ENCODE measurements at regions not wholly inside any gene's neighbourhood (a gene's known extent, or its start where the extent isn't known, plus 50 kb on each side); places are given as distances from the start of the nearest gene placed in this dataset.

GRCh38 chr9:129392093-129392541 is 214.1 kb upstream of the IER5L start:
- ATAC-seq (no peak), DNase-seq (ENCODE audit: low spot score in 2 of 2) (no peak)
- H3K27ac Mint-ChIP-seq = no peak overlapping the region
- no peaks in the 10 kb centered on the region for H3K9me3 Mint-ChIP-seq
- no peaks in the 10 kb centered on the region for H3K36me3 Mint-ChIP-seq

- Mint-ChIP-seq H3K9me3 (no peaks in the 10 kb centered on the region), H3K27ac (peak overlapping the region in 1 of 2 donors; percentile 51), H3K36me3 (no peaks in the 10 kb centered on the region)
- DNase-seq (ENCODE audit: low spot score in 2 of 2) (peak in 1 of 2 donors; percentile 28), ATAC-seq (no peak)
Measured at GRCh38 chr9:129391221-129391661, 213.2 kb upstream of the IER5L start.

DNA sequence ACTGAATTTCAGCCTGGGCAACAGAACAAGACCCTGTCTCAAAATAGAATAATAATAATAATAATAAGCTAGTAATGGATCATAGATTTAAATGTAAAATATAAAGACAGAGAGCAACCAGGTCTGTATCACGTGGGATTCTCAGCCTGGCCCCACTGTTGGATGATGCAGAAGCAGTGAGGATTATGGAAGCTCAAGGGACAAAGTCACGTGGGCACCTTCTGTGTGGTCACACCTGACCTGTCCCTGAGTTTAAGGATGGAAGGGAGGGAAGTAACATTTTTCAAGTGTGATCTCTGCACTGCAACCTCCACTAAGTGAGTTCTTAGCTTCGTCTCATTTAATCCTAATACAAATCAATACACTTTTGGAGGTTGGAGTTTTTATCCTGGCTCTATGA is 212.5 kb upstream of the IER5L start:
- H3K27ac Mint-ChIP-seq = no peak overlapping the region
- no peak for DNase-seq (ENCODE audit: low spot score in 2 of 2)
- no peaks in the 10 kb centered on the region for H3K36me3 Mint-ChIP-seq
- no peak for ATAC-seq
- no peaks in the 10 kb centered on the region for H3K9me3 Mint-ChIP-seq

GRCh38 chr9:129387822-129388221 is 209.8 kb upstream of the IER5L start:
- Mint-ChIP-seq H3K9me3 (no peaks in the 10 kb centered on the region), H3K27ac (no peak overlapping the region), H3K36me3 (no peaks in the 10 kb centered on the region)
- DNase-seq (ENCODE audit: low spot score in 2 of 2) (no peak), ATAC-seq (no peak)

DNA sequence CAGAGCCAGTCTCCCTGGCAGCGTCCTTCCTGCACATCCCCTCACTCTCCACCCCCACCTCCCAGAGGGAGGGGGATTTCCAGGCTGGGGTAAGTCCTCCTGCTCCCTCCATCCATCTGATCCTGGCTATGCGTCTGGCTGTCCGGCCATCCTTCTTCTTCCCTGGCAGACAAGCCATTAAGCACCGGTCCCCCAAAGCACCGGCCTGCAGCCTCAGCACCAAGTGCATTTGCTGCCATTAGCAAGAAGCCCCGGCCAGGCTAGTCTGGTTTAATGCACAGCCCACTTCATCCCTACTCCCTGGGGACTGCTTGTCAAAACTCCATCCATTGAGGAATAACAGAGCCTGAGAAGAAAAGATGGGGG is 208.7 kb upstream of the IER5L start:
- H3K36me3 Mint-ChIP-seq = no peaks in the 10 kb centered on the region
- H3K27ac Mint-ChIP-seq = no peak overlapping the region
- ATAC-seq = no peak
- no peak for DNase-seq (ENCODE audit: low spot score in 2 of 2)
- no peaks in the 10 kb centered on the region for H3K9me3 Mint-ChIP-seq

GRCh38 chr9:129385211-129385934 is 207.3 kb upstream of the IER5L start:
- DNase-seq (ENCODE audit: low spot score in 2 of 2) (no peak), ATAC-seq (no peak)
- no peaks in the 10 kb centered on the region for H3K9me3 Mint-ChIP-seq
- no peak overlapping the region for H3K27ac Mint-ChIP-seq
- H3K36me3 Mint-ChIP-seq = no peaks in the 10 kb centered on the region

GRCh38 chr9:129384491-129385210 is 206.6 kb upstream of the IER5L start:
- no peak for ATAC-seq
- Mint-ChIP-seq H3K27ac (peak overlapping the region; percentile 84 to 87), H3K9me3 (no peaks in the 10 kb centered on the region), H3K36me3 (no peaks in the 10 kb centered on the region)
- DNase-seq (ENCODE audit: low spot score in 2 of 2) = no peak

- DNase-seq (ENCODE audit: low spot score in 2 of 2) = peak; percentile 67 to 78
- peak overlapping the region; percentile 84 to 87 for H3K27ac Mint-ChIP-seq
Measured at GRCh38 chr9:129383561-129384490, 205.8 kb upstream of the IER5L start.

GRCh38 chr9:129383019-129383560 is 205.0 kb upstream of the IER5L start:
- Mint-ChIP-seq H3K27ac (peak overlapping the region in 1 of 2 donors; percentile 87), H3K9me3 (no peaks in the 10 kb centered on the region), H3K36me3 (no peaks in the 10 kb centered on the region)
- DNase-seq (ENCODE audit: low spot score in 2 of 2) (no peak), ATAC-seq (no peak)

More at GRCh38 chr9:129383561-129384490, 205.8 kb upstream of the IER5L start:
- Mint-ChIP-seq H3K36me3 (no peaks in the 10 kb centered on the region), H3K9me3 (no peaks in the 10 kb centered on the region)
- peak; percentile 92 to 94 for ATAC-seq

DNA sequence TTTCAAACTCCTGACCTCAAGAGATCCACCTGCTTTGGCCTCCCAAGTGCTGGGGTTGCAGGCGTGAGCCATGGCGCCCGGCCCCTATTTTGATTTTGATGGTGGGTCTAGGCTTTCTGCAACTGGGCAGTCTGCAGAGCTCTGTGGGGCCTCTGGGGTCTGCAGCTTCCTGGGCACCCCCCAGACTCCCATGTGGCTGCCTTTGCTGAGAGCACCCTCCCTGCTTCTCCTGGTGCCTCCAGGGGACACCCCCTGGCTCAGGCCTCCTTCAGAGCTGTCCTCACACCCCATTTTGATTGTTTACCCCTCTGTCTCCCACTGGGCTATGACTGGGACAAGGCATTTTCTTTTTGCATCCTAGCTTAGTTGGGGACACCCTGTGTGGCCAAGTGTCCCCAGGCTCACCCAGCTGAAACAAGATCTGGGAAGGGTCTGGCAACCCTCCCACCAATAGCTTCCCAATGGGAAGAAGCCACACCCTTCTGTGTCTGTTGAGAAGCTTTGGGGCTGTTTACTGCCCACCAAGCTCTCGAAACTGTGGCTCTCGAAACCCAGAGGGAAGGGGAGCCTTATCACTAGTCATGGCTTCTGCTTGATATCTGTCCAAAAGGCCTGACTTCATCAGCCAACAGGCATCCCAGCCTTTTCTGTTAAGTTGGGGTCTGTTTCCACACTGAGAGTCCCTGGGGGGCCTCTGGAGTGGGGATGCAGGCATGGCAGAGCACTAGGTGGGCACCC is 204.4 kb upstream of the IER5L start:
- Mint-ChIP-seq H3K27ac (peak overlapping the region in 1 of 2 donors; percentile 5), H3K9me3 (no peaks in the 10 kb centered on the region), H3K36me3 (no peaks in the 10 kb centered on the region)
- DNase-seq (ENCODE audit: low spot score in 2 of 2) (no peak), ATAC-seq (no peak)

DNA sequence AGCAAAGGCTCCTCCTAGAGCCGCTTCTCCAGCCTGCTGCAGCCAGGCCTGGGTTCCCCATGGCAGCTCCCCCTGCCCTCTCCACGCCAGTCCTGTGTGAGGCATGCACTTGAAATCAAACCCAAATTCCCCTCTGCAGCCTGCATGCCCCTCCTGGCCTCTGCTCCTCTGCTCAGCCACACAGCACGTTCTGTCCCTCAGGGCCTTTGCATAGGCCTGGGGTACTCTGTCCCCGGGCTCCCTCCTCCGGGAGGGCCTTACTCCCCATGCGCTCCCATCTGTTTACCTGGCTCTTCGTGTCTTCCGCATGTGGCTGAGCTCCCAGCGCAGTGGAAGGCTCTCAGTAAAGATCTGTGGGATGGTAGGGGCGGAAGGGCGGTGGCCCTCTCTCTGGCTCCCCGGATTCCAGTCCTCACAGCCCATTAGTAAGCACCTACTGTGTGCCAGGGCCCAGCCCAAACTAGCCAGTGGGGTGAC is 203.5 kb upstream of the IER5L start:
- DNase-seq (ENCODE audit: low spot score in 2 of 2) (no peak), ATAC-seq (no peak)
- Mint-ChIP-seq H3K36me3 (no peaks in the 10 kb centered on the region), H3K9me3 (no peaks in the 10 kb centered on the region), H3K27ac (no peak overlapping the region)

DNA sequence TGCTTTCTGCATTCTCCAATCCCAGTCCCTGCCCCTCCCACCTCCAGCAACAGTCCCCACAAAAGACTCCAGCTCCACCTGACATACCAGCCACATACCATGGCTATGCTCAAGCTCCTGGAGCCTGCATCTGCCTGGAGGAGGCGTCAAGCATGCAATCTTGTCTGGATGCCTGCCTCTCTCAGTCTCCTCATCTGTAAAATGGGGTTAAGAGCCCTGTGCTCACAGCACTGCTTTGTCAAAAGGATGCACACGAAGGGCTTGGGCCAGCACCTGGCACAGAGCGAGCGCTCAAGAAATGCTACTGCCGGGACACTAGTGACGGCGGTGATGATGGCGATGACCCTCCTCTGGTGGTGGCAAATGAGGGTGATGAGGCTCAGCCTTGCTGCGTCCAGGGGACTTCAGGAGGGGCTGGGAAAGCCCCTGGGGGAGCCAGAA is 202.9 kb upstream of the IER5L start:
- Mint-ChIP-seq H3K9me3 (no peaks in the 10 kb centered on the region), H3K27ac (no peak overlapping the region), H3K36me3 (no peaks in the 10 kb centered on the region)
- no peak for DNase-seq (ENCODE audit: low spot score in 2 of 2)
- ATAC-seq = no peak

GRCh38 chr9:129379886-129380285 is 201.8 kb upstream of the IER5L start:
- DNase-seq (ENCODE audit: low spot score in 2 of 2) (no peak), ATAC-seq (no peak)
- Mint-ChIP-seq H3K9me3 (no peaks in the 10 kb centered on the region), H3K36me3 (no peaks in the 10 kb centered on the region), H3K27ac (no peak overlapping the region)

DNA sequence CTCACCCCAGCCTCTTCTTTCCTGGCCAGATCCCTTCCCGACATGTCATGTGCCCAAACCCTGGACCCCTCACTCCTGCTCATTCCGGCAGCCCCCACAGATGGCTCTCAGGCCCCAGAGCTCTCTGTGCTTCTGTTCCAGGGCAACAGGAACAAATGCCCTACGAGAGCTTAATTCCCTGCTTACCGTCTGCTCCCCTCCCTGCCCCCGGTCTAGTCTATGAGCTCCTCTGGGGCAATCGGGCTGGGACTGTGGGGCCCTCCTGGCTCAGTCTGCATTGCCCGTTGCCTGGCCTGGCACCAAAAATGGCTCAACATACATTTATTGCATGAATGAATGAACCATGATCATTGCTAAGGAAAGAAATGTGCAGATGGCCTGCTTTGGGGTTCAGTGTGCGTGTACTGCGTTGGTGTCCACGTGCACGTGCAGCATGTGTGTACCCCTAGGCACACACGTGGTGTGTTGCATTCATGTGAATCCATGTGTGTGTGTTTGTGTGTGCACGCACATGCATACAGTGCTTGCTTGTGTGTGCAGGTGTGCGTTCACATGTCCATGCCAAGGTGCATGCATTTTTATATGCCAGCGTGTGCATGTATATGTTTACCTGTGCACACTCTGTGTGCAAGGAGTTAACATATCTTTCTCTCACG is 201.2 kb upstream of the IER5L start:
- ATAC-seq = no peak
- Mint-ChIP-seq H3K36me3 (no peaks in the 10 kb centered on the region), H3K27ac (no peak overlapping the region), H3K9me3 (no peaks in the 10 kb centered on the region)
- DNase-seq (ENCODE audit: low spot score in 2 of 2) = no peak

GRCh38 chr9:129377931-129378661 is 200.0 kb upstream of the IER5L start:
- no peak for DNase-seq (ENCODE audit: low spot score in 2 of 2)
- H3K9me3 Mint-ChIP-seq = no peaks in the 10 kb centered on the region
- H3K36me3 Mint-ChIP-seq = no peaks in the 10 kb centered on the region
- no peak overlapping the region for H3K27ac Mint-ChIP-seq
- ATAC-seq = no peak

Data from activated naive CD4-positive, alpha-beta T cell treated with anti-CD3 and anti-CD28 coated beads, Interleukin-2, amount 50 U/mL, for 72 hours (primary cell).